Upper lobe of left lung (tissue), 6 donors: ENCODE measurements at regions not wholly inside any gene's neighbourhood (a gene's known extent, or its start where the extent isn't known, plus 50 kb on each side); places are given as distances from the start of the nearest gene placed in this dataset.

Experiments
- ATAC-seq, 2 donors: fragments of 200-7000 bp; cut with Tn5 transposase; one replicate each; pipeline ENCODE4 v1.9.1; 2022; ENCODE audit warnings: mild to moderate bottlenecking in 2 of 2, moderate library complexity in 2 of 2; ENCODE audit not compliant: low FRiP score in 2 of 2
- DNase-seq, 2 donors: peaks; one replicate each; pipeline ENCODE4 v3.0.0-alpha.2; 2019 to 2020
- H3K27ac ChIP-seq, 4 donors: fragments of 200-600 bp; sonication (generic); one replicate each; pipeline ENCODE4 v1.5.1; 2016 to 2019
- H3K27me3 ChIP-seq, 4 donors: fragments of 200-600 bp; sonication (generic); one replicate each; pipeline ENCODE4 v1.5.1; 2017 to 2019
- H3K36me3 ChIP-seq, 4 donors: fragments of 200-600 bp; sonication (generic); one replicate each; pipeline ENCODE4 v1.5.1; 2016 to 2019
- H3K4me1 ChIP-seq, 4 donors: fragments of 200-600 bp; sonication (generic); one replicate each; pipeline ENCODE4 v1.5.1; 2018 to 2019
- H3K4me3 ChIP-seq, 4 donors: fragments of 200-600 bp; sonication (generic); one replicate each; pipeline ENCODE4 v1.5.1; 2017 to 2019; ENCODE audit warnings: mild to moderate bottlenecking in 2 of 4, moderate library complexity in 1 of 4
- H3K9me3 ChIP-seq, 4 donors: fragments of 200-600 bp; sonication (generic); one replicate each; pipeline ENCODE4 v1.5.1; 2018 to 2019
- EP300 ChIP-seq, 4 donors: sonication (generic); formaldehyde crosslinking; IDR thresholded peaks; one replicate each; pipeline ENCODE4 v1.5.1; 2017; ENCODE audit warnings: antibody characterized with exemption in 4 of 4, control low read depth in 2 of 4
- POLR2A ChIP-seq, 4 donors: fragments of 450-650 bp; IDR thresholded peaks; one replicate each; pipeline ENCODE4 v1.5.1; 2016 to 2017; ENCODE audit warnings: antibody characterized with exemption in 4 of 4, mild to moderate bottlenecking in 2 of 4
- POLR2AphosphoS5 ChIP-seq, 2 donors: sonication (generic); formaldehyde crosslinking; IDR thresholded peaks; one replicate each; pipeline ENCODE4 v1.5.1; 2017; ENCODE audit warnings: antibody characterized with exemption in 2 of 2
- WGBS, 2 donors: methylation state at CpG; one replicate each; pipeline ENCODE4 v1.1.5; 2017 to 2018; 5-methylcytosine and 5-hydroxymethylcytosine counted together
- TF ChIP-seq, protein P1 (sequence below), 6 experiments: fragments of 450-650 bp in 4 of 6; fragments of 200-600 bp in 2 of 6; sonication (generic) in 2 of 6; IDR thresholded peaks; one replicate each; pipeline ENCODE4 v1.5.1; 2016 to 2019; ENCODE audit warnings: antibody characterized with exemption in 6 of 6
- donor health status: DM: no; HTN: no; CAD: no; lungs with moderate emphysema.
- donor health status: DM: no; HTN: yes; CAD: no; lungs with severe emphysema.

DNA sequence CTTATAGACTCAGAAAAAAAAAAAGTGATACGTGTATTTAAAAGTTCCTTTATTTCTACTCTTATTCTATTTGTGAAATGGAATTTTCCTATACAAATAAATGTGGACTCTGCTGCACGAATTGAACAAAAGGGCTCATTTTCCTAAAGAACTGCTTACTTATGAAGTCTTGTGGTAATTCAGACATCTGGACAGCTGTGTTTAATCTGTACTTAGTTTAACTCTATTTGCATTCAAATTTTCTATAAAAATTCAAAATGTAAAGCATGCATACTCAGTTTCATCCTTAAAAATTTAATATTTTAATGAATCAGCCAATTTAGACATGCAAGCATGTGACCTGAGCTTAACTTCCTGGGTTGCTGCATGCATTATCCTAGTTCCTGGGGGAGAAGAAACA lies 118.0 kb upstream of the PCLO start:
- Histone ChIP-seq H3K36me3 (no peaks in the 10 kb centered on the region), H3K4me1 (no peaks in the 10 kb centered on the region), H3K27me3 (no peaks in the 10 kb centered on the region), H3K27ac (no peak overlapping the region), H3K9me3 (no peaks in the 10 kb centered on the region), H3K4me3 (no peak overlapping the region)
- ATAC-seq: no peak
- WGBS, 2 donors: 65 to 75% methylated on average over 2 of the region's 2 CpGs
- no peak for DNase-seq
- TF ChIP-seq, protein P1, sequence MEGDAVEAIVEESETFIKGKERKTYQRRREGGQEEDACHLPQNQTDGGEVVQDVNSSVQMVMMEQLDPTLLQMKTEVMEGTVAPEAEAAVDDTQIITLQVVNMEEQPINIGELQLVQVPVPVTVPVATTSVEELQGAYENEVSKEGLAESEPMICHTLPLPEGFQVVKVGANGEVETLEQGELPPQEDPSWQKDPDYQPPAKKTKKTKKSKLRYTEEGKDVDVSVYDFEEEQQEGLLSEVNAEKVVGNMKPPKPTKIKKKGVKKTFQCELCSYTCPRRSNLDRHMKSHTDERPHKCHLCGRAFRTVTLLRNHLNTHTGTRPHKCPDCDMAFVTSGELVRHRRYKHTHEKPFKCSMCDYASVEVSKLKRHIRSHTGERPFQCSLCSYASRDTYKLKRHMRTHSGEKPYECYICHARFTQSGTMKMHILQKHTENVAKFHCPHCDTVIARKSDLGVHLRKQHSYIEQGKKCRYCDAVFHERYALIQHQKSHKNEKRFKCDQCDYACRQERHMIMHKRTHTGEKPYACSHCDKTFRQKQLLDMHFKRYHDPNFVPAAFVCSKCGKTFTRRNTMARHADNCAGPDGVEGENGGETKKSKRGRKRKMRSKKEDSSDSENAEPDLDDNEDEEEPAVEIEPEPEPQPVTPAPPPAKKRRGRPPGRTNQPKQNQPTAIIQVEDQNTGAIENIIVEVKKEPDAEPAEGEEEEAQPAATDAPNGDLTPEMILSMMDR (IDR thresholded peaks at IDR 0.05): no peak
- TF ChIP-seq POLR2AphosphoS5 (IDR thresholded peaks at IDR 0.05): no peak

DNA sequence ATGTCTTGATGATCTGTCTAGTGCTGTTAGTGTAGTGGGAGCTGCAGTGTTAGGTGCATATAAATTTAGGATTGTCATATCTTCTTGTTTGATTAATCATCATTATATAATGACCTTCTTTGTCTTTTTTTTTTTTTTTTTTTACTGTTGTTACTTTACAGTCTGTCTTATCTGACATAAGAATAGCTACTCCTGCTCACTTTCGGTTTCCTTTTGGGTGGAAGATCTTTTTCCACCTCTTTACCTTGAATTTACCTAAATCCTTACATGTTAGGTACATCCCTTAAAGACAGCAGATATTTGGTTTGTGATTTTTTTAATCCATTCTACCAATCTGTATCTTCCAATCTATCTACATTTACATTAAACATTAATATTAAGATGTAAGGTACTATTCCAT lies 113.6 kb upstream of the PCLO start:
- WGBS, 2 donors: 74 to 79% methylated on average over 1 of the region's 1 CpG
- no peak for DNase-seq

DNA sequence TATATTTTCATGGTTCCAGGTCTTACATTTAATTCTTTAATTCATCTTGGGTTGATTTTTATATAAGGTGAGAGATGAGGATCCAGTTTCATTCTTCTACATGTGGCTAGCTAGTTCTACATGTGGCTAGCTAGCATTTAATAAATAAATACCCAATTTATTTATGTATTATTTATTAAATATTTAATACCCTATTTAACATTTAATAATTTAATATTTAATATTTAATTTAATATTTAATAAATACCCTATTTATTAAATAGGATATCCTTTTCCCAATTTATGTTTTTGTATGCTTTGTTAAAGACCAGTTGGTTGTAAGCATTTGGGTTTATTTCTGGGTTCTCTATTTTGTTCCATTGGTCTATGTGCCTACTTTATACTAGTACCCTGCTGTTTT lies 111.0 kb upstream of the PCLO start:
- Histone ChIP-seq H3K36me3 (no peaks in the 10 kb centered on the region), H3K9me3 (no peaks in the 10 kb centered on the region), H3K27me3 (no peaks in the 10 kb centered on the region), H3K4me1 (no peaks in the 10 kb centered on the region), H3K4me3 (no peak overlapping the region), H3K27ac (no peak overlapping the region)
- ATAC-seq (no peak), DNase-seq (no peak)
- no peak for TF ChIP-seq EP300 (IDR thresholded peaks at IDR 0.05)
- no peak for TF ChIP-seq POLR2AphosphoS5 (IDR thresholded peaks at IDR 0.05)
- no peak for TF ChIP-seq POLR2A (IDR thresholded peaks at IDR 0.05)
- TF ChIP-seq, protein P1 (IDR thresholded peaks at IDR 0.05): no peak

More for the DNA sequence above, 113.6 kb upstream of the PCLO start:
- no peaks in the 10 kb centered on the region for H3K36me3 ChIP-seq
- no peak overlapping the region for H3K27ac ChIP-seq
- H3K27me3 ChIP-seq: no peaks in the 10 kb centered on the region
- ATAC-seq: no peak
- H3K9me3 ChIP-seq: no peaks in the 10 kb centered on the region
- no peaks in the 10 kb centered on the region for H3K4me1 ChIP-seq
- TF ChIP-seq POLR2A (IDR thresholded peaks at IDR 0.05) (no peak), POLR2AphosphoS5 (IDR thresholded peaks at IDR 0.05) (no peak), EP300 (IDR thresholded peaks at IDR 0.05) (no peak)
- no peak overlapping the region for H3K4me3 ChIP-seq

DNA sequence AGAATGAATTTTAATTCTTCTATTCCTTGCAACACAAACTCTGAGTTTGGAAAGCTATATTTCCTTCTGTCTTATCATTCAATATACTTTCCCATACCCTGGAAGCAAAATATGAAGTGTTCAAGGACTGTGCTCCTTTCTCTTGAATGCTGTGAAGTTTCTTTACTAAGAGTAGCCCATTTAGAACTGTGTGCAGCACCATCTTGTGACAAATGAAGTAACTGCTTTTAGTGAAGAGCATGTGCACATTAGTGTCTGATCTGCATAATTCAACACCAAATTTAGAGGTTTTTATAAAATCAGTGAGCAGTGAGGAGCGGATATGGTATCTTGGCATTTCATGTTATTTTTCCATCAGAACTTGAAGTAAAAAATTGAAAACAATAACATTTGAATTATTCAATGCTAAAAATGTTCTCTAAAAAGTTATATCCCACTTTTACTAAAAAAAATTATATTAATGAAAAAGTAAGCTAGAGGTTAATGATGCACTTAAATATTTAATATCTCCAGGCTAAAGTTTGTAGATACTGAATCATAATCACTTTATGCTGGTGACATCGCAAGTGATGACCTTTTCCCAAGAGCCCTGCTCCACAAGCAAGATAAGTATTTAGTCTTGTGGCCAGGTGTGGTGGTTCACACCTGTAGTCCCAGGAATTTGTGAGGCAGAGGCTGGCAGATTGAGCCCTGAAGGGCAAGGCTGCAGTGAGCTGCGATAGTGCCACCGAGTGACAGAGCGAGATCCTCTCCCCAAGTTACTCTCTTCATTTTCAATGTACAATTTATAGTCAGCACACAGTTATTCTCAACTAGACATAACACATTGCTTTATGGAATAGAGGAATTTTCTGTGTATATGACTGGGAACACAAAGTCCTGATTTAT lies 108.8 kb upstream of the PCLO start:
- H3K27me3 ChIP-seq: no peaks in the 10 kb centered on the region
- WGBS, 2 donors: 80 to 90% methylated on average over 5 of the region's 5 CpGs
- no peak overlapping the region for H3K4me3 ChIP-seq
- H3K9me3 ChIP-seq: no peaks in the 10 kb centered on the region
- DNase-seq (no peak), ATAC-seq (no peak)
- H3K4me1 ChIP-seq: no peaks in the 10 kb centered on the region
- TF ChIP-seq POLR2AphosphoS5 (IDR thresholded peaks at IDR 0.05) (no peak), POLR2A (IDR thresholded peaks at IDR 0.05) (no peak), EP300 (IDR thresholded peaks at IDR 0.05) (no peak)
- TF ChIP-seq, protein P1 (IDR thresholded peaks at IDR 0.05): no peak
- no peak overlapping the region for H3K27ac ChIP-seq
- H3K36me3 ChIP-seq: no peaks in the 10 kb centered on the region

DNA sequence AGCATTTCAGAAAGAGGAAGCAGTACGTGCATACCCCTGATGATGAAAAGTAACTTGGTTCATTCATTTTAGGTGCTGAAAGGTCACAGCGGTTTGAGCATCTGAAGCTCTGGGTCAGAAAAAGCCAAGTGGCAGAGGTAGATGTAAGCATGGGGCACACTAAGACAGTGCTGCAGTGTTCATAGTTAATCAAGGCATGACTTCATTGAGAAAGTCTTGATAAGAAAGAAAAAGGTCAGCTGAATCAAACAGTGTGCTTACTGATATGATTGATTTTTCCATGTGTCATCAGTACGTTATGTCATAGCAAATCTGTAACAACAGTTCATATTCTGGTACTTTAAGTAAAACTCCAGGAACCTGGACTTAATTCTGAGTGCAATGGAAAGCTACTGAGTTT lies 107.7 kb upstream of the PCLO start:
- Histone ChIP-seq H3K36me3 (no peaks in the 10 kb centered on the region), H3K4me1 (no peaks in the 10 kb centered on the region), H3K9me3 (no peaks in the 10 kb centered on the region), H3K4me3 (no peak overlapping the region), H3K27me3 (no peaks in the 10 kb centered on the region), H3K27ac (no peak overlapping the region)
- ATAC-seq: no peak
- WGBS, 2 donors: 44 to 63% methylated on average over 3 of the region's 3 CpGs
- no peak for DNase-seq
- no peak for TF ChIP-seq EP300 (IDR thresholded peaks at IDR 0.05)
- TF ChIP-seq, protein P1 (IDR thresholded peaks at IDR 0.05): no peak
